NOMO-1 treated with DMSO at 0.1 percent for 48 hours (cell line): ENCODE measurements at regions not wholly inside any gene's neighbourhood (a gene's known extent, or its start where the extent isn't known, plus 50 kb on each side); places are given as distances from the start of the nearest gene placed in this dataset.

ENCODE experiments used
- DNase-seq: peaks from one replicate; lab custom pipeline; 2025; ENCODE audit not compliant: unreplicated experiment; lab: John Stamatoyannopoulos, UW

- no peak for DNase-seq
These were observed 493.8 kb downstream of the FBXO15 start for GRCh38 chr18:73653827-73654226.

GRCh38 chr18:73653251-73653650 is 494.4 kb downstream of the FBXO15 start:
- DNase-seq, result no peak

- DNase-seq, result no peak
These were observed 500.2 kb downstream of the FBXO15 start for GRCh38 chr18:73647391-73647790.

- DNase-seq, result no peak
These were observed 500.9 kb downstream of the FBXO15 start for GRCh38 chr18:73646772-73647171.

GRCh38 chr18:73646196-73646595 is 501.4 kb downstream of the FBXO15 start:
- no peak for DNase-seq

- no peak for DNase-seq
These were observed 502.4 kb downstream of the FBXO15 start for GRCh38 chr18:73645160-73645715.

GRCh38 chr18:73639788-73640187 is 507.8 kb downstream of the FBXO15 start:
- no peak for DNase-seq

GRCh38 chr18:73638709-73639108 is 508.9 kb downstream of the FBXO15 start:
- DNase-seq, result no peak

- no peak for DNase-seq
These were observed 511.3 kb downstream of the FBXO15 start for GRCh38 chr18:73636355-73636754.

- no peak for DNase-seq
These were observed 520.8 kb downstream of the FBXO15 start for GRCh38 chr18:73626859-73627258.

- no peak for DNase-seq
These were observed 521.4 kb downstream of the FBXO15 start for GRCh38 chr18:73626221-73626620.

GRCh38 chr18:73621091-73621490 is 526.5 kb downstream of the FBXO15 start:
- no peak for DNase-seq

GRCh38 chr18:73617981-73618380 is 529.7 kb downstream of the FBXO15 start:
- DNase-seq, result no peak

GRCh38 chr18:73615506-73615905 is 532.1 kb downstream of the FBXO15 start:
- DNase-seq, result no peak

GRCh38 chr18:73614812-73615211 is 532.8 kb downstream of the FBXO15 start:
- DNase-seq, result no peak

GRCh38 chr18:73613706-73614340 is 533.8 kb downstream of the FBXO15 start:
- DNase-seq, result no peak

- DNase-seq, result no peak
These were observed 549.6 kb downstream of the FBXO15 start for GRCh38 chr18:73597832-73598615.

- DNase-seq, result no peak
These were observed 552.9 kb downstream of the FBXO15 start for GRCh38 chr18:73594749-73595148.

- no peak for DNase-seq
These were observed 554.4 kb downstream of the FBXO15 start for GRCh38 chr18:73593207-73593606.

GRCh38 chr18:73590950-73591349 is 556.7 kb downstream of the FBXO15 start:
- no peak for DNase-seq

- no peak for DNase-seq
These were observed 567.9 kb downstream of the FBXO15 start for GRCh38 chr18:73579698-73580097.

GRCh38 chr18:73577365-73577764 is 570.3 kb downstream of the FBXO15 start:
- DNase-seq, result no peak
